ENCODE measurements at regions not wholly inside any gene's neighbourhood (a gene's known extent, or its start where the extent isn't known, plus 50 kb on each side); places are given as distances from the start of the nearest gene placed in this dataset.

DNA sequence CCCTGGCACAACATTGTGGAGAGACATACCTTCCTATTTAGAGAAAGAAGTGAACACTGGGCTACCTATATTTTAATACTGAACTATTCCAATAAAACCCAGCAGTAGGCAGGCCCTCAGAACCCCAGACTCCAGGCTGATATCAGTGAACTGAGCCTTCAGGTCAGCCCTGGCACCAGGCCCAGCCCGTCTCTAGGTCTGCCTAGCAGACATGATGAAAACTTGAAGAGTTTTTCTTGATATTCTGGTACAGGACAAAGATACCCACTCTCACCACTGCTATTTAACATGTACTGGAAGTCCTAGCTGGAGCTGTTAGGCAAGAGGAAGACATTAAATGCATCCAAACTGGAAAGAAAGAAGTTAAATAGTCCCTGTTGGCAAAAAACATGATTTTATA lies 396.6 kb upstream of the SPRY2 start:
- TF ChIP-seq JUND (IDR thresholded peaks at IDR 0.05) (no peak), HNF4A (conservative IDR thresholded peaks at IDR 0.05) (no peak), SP1 (IDR thresholded peaks at IDR 0.05) (no peak), REST (IDR thresholded peaks at IDR 0.05) (no peak), HNF4G (IDR thresholded peaks at IDR 0.05) (no peak)
- TF ChIP-seq, protein P1, sequence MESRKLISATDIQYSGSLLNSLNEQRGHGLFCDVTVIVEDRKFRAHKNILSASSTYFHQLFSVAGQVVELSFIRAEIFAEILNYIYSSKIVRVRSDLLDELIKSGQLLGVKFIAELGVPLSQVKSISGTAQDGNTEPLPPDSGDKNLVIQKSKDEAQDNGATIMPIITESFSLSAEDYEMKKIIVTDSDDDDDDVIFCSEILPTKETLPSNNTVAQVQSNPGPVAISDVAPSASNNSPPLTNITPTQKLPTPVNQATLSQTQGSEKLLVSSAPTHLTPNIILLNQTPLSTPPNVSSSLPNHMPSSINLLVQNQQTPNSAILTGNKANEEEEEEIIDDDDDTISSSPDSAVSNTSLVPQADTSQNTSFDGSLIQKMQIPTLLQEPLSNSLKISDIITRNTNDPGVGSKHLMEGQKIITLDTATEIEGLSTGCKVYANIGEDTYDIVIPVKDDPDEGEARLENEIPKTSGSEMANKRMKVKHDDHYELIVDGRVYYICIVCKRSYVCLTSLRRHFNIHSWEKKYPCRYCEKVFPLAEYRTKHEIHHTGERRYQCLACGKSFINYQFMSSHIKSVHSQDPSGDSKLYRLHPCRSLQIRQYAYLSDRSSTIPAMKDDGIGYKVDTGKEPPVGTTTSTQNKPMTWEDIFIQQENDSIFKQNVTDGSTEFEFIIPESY (IDR thresholded peaks at IDR 0.05) = no peak
- WGBS = 81% methylated on average over 1 of the region's 1 CpG
- no peak for DNase-seq (ENCODE audit: low spot score)

DNA sequence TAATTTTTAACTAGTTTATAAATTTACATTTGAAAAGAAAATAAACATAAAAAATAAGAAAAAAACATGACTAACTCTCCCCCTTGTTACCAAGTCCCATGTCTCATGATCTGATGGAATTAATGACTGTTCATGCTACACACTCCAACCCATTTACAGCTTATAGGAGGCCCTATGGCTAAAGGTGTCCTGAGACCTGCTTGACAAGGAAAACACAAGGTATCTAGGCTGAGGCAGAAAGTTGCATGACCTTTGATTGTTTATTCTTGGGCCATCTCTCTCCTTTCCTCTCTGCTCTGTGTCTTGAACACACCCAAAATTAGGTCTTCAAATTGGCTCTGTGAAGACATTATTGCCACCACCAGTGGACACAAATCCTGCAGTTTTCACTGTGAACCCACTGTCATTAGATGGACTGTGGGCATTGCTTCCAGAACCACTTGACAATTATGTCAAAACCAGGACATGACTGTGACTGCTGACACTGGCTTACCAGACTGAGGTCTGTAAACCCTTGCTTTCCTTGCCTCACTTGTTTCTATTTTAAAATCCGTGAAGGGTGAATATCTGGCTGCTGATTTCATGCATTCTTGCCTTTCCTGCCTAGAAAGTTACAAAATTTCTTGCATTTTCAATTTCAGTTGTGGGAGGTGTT lies 386.5 kb upstream of the SPRY2 start:
- Histone ChIP-seq H3K27me3 (ENCODE audit: control insufficient read depth in 4 of 4, insufficient read depth in 4 of 4, low read length in 3 of 4) (no peaks in the 10 kb centered on the region), H3K4me1 (ENCODE audit: control insufficient read depth in 4 of 4, insufficient read depth in 4 of 4, low read length in 3 of 4) (no peaks in the 10 kb centered on the region), H3K27ac (ENCODE audit: low read depth in 1 of 2, low read length in 2 of 2) (no peak overlapping the region), H3K4me3 (ENCODE audit: low read depth in 1 of 3, low read length in 3 of 3) (no peak overlapping the region), H3K36me3 (ENCODE audit: control insufficient read depth in 4 of 4, insufficient read depth in 3 of 4, low read depth in 1 of 4, low read length in 3 of 4) (no peaks in the 10 kb centered on the region), H3K9me3 (ENCODE audit: control insufficient read depth in 4 of 4, low read length in 3 of 4) (peaks cover 0 to 7% (median 0%) of the 10 kb centered on the region in 4 donors), H3K9ac (ENCODE audit: low read depth in 1 of 2, low read length in 2 of 2) (no peak overlapping the region)
- DNase-seq (ENCODE audit: low spot score) = no peak
- TF ChIP-seq EGR1 (IDR thresholded peaks at IDR 0.05; ENCODE audit: low read depth in 2 of 2) = no peak
- no peak for TF ChIP-seq JUND (IDR thresholded peaks at IDR 0.05)
- 57% methylated on average over 1 of the region's 1 CpG for WGBS

More for the DNA sequence above, 396.6 kb upstream of the SPRY2 start:
- Histone ChIP-seq H3K36me3 (ENCODE audit: control insufficient read depth in 4 of 4, insufficient read depth in 3 of 4, low read depth in 1 of 4, low read length in 3 of 4) (no peaks in the 10 kb centered on the region), H3K9me3 (ENCODE audit: control insufficient read depth in 4 of 4, low read length in 3 of 4) (peaks cover 0 to 2% (median 0%) of the 10 kb centered on the region in 4 donors), H3K27ac (ENCODE audit: low read depth in 1 of 2, low read length in 2 of 2) (no peak overlapping the region), H3K4me3 (ENCODE audit: low read depth in 1 of 3, low read length in 3 of 3) (no peak overlapping the region), H3K27me3 (ENCODE audit: control insufficient read depth in 4 of 4, insufficient read depth in 4 of 4, low read length in 3 of 4) (no peaks in the 10 kb centered on the region), H3K9ac (ENCODE audit: low read depth in 1 of 2, low read length in 2 of 2) (no peak overlapping the region), H3K4me1 (ENCODE audit: control insufficient read depth in 4 of 4, insufficient read depth in 4 of 4, low read length in 3 of 4) (no peaks in the 10 kb centered on the region)

DNA sequence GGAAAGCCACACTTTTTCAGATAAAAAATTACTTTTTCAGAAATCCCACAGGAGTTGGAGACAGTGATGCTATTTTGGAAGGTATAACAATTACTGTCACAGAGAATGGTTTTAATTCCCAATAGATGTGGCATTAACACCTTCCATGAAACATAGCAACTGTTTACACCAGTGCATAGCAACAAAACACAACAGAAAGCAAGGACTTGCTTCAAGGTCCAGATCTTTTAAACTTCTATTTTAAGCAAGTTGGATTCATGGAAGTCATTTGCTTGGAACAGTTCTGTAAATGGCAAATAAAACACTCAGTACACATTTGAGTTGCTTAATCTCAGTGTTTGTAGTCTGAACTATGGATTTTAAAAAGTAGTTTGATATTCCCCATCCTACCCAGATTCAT lies 385.9 kb upstream of the SPRY2 start:
- Histone ChIP-seq H3K4me1 (ENCODE audit: control insufficient read depth in 4 of 4, insufficient read depth in 4 of 4, low read length in 3 of 4) (no peaks in the 10 kb centered on the region), H3K9ac (ENCODE audit: low read depth in 1 of 2, low read length in 2 of 2) (no peak overlapping the region), H3K4me3 (ENCODE audit: low read depth in 1 of 3, low read length in 3 of 3) (no peak overlapping the region), H3K9me3 (ENCODE audit: control insufficient read depth in 4 of 4, low read length in 3 of 4) (peaks cover 0 to 7% (median 0%) of the 10 kb centered on the region in 4 donors), H3K27ac (ENCODE audit: low read depth in 1 of 2, low read length in 2 of 2) (no peak overlapping the region), H3K36me3 (ENCODE audit: control insufficient read depth in 4 of 4, insufficient read depth in 3 of 4, low read depth in 1 of 4, low read length in 3 of 4) (no peaks in the 10 kb centered on the region), H3K27me3 (ENCODE audit: control insufficient read depth in 4 of 4, insufficient read depth in 4 of 4, low read length in 3 of 4) (no peaks in the 10 kb centered on the region)
- TF ChIP-seq REST (IDR thresholded peaks at IDR 0.05) (no peak), EGR1 (IDR thresholded peaks at IDR 0.05; ENCODE audit: low read depth in 2 of 2) (no peak), FOXA2 (IDR thresholded peaks at IDR 0.05) (no peak), SP1 (IDR thresholded peaks at IDR 0.05) (no peak), RAD21 (IDR thresholded peaks at IDR 0.05) (no peak), CTCF (IDR thresholded peaks at IDR 0.05; ENCODE audit: low read depth, low read length, missing input control) (no peak), FOXA1 (IDR thresholded peaks at IDR 0.05) (no peak), HNF4G (IDR thresholded peaks at IDR 0.05) (no peak)
- TF ChIP-seq, protein P1 (IDR thresholded peaks at IDR 0.05) = no peak
- no peak for DNase-seq (ENCODE audit: low spot score)
